AG20443 (cell line): ENCODE measurements at regions not wholly inside any gene's neighbourhood (a gene's known extent, or its start where the extent isn't known, plus 50 kb on each side); places are given as distances from the start of the nearest gene placed in this dataset.
"Not testable (repeated sequence)": the region's sequence is repeated elsewhere in the genome, so short reads cannot be mapped to it uniquely, and the experiment has no call there.

Experiments used
- DNase-seq: peaks from one replicate; pipeline ENCODE4 v3.0.0; 2012; ENCODE audit warnings: low spot score, mixed read lengths

DNA sequence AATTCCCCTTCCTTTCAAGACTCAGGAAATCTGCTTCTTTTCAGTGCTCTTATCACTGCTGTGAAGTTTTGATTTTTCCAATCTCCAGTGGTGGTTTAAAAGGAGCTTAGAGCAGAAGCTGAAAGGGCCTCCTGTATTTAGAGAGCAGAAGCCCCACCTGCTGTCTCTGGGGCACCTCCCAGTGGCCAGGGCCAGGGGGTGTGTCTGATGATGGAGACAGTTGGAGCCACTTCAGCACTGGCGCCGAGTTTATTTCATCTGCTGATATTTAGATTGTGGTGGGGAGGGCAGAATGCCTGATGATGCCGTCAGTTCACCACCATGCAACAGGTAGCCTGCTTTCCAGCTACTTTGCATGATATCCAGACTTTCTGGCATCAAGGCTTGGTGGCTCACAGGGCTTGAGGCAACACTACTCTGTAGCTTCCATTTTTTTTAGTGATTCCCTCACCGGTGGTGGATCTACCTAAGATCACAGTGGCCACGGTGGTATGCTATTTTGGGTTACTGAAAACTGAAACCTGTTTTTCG is 371.9 kb downstream of the KCNRG start:
- DNase-seq: peak; percentile 60

DNA sequence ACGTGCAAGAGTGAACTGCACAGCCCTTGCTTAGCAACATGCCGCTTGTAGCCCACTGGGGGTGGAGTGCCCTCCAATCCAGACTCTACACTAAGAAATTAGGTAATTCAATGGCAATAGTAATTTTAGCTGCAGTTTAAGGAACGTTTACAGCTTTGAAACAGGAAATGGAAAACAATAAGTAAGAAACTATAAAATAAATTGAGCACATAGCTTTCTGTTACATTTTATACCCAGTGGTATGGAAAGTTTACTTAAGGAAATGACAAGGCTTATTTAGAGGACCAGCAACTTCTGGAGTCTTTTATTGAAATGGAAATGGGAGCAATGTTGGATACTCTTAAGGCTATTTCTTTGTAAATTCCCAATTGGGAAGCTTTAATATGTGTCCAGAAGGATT is 373.2 kb downstream of the KCNRG start:
- no peak for DNase-seq

DNA sequence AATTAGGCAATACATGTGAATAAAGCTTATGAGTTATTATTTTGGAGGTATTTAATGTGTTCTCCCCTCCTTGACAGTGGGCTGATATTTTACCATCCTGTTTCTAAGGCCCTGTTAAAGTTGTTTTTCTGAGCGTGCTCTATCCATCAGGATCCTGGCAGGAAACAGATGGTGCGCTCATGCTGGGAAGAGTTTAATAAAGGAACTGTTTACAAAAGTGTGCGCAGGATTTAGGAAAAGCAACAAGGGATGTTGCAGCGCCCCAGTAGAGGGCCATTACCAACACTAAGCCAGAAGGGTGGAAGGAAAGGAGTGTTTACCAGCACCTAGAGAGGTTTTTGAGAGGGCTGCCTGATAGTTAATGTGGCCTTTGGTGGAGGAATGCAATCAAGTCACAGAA is 374.5 kb downstream of the KCNRG start:
- DNase-seq: no peak

DNA sequence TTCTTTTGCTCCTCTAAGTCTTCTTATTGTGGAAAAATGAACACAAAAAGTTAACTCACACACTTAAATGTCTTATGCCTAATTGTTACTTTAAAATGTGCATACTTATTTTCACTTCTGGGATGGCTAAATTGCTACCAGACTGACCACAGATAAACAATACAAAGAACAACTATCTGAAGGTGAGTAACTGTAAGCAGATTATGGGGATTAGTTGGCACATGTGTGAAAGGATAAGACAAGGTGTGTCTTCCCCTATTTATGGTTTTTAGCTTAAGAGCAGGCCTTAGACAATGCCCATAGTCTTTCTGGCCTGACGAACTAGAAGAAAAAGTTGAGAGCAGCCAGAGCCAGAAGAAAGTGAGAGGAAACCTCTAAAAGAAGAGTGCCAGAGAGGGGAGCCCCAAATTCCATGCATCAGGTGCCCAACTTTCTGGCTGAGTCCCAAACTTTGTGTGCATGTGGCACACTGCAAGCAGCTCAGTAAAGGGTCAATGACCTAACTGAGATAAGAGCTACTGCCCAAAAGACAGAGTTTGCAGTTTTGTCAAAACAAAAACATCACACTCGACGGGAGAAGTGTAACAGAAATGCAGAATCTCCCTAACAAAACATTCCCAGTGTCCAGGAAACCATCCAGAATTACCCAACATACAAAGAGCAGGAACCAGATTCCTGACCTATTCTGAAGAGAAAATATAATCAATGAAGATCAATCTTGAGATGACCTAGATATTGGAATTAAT is 375.4 kb downstream of the KCNRG start:
- DNase-seq: no peak

DNA sequence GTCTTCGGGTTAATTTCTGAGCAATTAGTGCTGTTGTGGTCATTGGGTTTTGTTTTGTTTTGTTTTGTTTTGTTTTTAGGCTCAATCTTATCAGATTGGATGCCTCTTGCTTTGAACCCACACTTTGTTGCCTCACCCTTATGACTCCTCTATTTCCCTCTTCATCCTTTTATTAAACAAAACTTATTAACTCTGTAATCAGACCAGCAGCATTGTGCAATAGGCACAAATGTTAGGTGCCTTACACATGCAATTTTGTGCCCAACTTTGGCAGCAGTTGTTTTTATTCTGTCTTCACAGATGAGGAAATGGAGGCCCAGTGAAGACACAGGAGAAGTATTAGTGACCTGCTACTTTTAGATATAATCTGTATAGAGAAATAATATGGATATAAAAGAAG is 377.7 kb downstream of the KCNRG start:
- no peak for DNase-seq

DNA sequence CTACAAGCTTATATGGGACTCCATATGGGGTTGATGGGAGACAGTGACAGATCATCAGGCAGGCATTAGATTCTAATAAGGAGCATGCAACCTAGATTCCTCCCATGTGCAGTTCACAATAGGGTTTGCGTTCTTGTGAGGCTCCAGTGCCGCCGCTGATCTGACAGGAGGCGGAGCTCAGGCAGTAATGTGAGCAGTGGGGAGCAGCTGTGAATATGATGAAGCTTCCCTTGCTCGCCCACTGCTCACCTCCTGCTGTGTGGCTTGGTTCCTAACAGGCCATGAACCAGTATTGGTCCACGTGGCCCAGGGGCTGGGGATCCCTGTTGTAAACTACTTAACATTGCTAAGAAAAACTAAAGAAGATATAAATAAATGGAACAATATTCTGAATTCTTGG is 378.4 kb downstream of the KCNRG start:
- no peak for DNase-seq

DNA sequence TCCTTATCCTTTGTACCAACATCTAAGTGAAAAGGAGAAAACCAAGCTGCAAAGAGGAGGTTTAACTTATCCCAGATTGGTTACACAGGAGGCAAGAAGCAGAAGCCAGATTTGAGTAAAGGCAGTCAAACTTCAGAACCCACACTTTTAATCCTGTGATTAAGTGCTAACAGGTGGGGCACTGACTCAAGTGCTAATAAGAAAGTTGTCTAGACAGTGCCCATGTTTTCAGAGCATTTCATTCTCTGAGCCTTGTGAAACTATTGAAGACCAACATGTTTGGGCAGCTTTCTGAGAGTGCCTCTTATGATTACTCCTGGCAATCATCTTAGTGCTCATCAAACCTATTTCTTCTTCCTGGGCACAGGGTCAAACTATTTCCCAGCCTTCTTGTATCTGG is 380.8 kb downstream of the KCNRG start:
- no peak for DNase-seq

DNA sequence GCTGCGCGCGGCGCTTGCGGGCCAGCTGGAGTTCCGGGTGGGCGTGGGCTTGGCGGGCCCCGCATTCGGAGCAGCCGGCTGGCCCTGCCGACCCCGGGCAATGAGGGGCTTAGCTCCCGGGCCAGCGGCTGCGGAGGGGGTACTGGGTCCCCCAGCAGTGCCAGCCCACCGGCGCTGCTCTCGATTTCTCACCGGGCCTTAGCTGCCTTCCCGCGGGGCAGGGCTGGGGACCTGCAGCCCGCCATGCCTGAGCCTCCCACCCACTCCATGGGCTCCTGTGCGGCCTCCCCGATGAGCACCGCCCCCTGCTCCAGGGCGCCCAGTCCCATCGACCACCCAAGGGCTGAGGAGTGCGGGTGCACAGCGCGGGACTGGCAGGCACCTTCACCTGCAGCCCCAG is 381.4 kb downstream of the KCNRG start:
- DNase-seq: not testable (repeated sequence)

DNA sequence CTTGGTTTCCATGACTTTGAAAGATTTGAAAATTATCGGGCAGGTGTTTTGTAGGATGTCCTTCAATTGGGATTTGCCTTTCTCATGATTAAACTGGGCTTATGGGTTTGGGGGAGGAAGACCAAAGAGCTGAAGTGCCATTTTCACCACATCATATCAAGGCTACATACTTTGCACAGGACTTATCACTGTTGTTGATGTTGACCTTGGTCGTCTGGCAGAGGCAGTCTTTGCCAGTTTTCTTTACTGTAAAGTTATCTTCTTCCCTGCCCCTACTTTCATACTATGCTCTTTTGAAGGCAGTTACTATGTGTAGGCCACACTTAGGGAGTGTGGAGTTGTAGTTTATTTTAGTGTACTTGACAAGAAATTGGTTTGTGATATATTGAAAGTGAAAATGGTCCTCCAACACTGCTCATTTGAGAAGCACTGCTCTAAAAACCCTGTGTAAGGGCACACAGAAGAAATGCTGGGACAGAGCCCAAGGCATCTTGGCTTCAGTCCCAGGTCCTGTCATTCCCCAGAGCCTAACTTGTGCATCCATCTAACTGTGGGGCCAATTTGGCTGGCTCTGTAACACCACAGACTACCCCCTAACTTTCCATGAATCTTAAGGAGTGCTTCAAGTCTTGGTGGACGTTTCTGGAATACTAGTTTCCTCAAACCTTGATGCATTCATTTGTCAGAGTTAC is 384.9 kb downstream of the KCNRG start:
- DNase-seq: no peak

DNA sequence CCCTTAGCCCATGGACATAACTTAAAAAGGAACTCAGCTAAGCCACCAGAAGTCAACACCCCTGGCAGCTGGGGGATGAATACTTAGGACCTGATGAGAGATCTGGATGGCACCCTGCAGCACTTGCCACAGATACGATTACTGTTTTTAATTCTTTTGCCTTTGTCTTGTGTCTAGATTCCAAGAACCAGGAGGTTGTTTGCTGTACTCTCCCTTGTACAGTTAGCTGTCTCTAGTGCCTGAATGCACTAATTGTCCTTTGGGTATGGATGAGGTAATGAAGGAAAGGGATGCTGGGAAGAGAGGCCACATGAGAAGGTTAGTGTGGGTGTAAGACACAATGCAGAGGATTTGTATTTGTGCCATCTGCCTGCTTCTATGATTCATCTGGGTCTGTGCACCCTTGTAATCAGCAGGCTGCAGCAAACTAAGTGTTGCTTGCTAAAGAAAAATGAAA is 385.8 kb downstream of the KCNRG start:
- DNase-seq: peak; percentile 73

DNA sequence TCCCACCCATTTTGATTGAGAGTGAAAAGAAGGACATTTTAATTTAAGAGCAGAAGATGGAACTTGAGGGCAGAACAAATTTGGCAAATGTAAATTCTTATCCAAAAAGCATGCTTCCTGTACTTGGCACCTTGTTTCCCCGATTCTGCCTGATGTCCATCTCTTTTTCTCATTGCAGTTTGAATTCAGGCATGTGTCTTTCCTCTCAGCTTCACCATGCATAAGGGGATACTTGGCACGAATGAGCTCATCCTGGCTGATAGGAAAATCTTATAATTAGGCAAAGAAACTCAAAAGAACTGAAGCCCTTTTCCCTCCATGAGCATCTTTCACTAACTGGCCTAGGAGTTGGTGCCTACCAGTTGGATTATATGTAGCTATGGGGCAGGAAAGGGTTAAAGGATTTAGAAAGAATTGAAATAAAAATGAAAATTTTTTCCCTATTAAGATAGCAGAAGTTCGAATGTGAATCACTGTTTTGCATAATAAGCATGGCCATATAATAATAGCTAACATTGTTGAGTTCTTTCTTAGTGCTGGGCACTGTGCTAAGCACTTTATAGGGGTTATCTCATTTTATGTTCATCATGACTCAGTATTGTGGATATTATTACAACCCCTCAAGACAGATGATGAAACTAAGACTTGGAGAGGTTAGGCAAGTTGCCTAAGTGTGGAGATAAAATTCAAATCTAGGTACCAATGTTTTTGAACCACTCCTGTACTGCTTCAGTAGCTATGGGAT is 386.6 kb downstream of the KCNRG start:
- DNase-seq: no peak

DNA sequence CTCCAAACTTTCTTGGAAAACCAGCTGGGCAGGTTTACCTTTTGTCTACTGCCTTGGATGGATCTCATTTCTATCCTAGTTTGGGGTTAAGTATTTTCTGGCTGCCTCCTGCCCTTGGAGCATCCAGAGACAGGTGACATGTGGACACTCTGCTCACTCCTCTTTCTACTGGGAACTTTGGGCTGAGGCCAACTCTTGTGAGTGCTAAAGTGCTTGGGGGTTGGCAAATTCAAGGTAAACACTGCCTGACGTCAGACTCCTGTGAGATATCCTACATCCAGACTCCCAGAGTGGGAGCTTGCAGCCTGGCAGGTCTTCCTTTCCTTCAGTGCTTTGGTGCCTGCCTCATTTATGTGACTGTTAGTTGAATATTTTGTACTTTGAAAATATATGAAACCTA is 388.1 kb downstream of the KCNRG start:
- DNase-seq: no peak

DNA sequence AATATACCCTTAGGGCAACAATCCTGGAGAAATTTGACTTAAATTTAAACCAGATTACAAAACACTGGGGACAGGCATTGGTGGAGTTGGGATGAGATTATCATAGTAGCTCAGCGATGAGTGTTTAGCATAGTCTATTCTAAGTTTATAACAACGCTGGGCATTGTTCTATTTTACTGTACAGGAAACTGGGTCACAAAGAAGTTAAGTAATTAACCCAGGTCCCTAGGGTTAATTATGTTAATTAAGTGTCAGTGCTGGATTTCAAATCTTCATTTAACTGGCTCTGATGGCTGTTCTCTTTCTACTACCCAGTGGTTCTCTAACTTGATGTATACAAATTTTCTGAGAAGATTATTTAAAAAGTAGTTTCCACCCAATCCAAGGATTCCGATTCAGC is 388.9 kb downstream of the KCNRG start:
- no peak for DNase-seq

DNA sequence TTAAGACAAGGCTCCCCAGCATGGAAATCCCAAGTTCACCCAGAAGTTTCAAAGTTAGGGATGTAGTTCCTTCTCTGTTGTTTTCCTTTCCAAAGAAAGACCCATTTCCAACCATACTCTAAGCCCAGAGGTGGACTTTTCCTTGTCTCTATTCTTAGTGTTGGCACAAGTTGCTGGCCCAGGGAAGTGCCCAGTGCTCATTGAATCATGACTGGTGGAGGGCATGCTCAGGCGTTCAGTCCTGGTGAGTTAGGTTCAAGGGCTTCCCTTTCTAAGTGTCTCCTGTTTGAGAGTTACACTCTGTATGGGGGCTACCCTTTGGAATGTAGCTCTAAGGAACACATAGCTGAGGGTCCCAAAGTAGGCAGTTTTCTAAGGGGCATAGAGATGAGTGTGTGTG is 389.5 kb downstream of the KCNRG start:
- DNase-seq: no peak

DNA sequence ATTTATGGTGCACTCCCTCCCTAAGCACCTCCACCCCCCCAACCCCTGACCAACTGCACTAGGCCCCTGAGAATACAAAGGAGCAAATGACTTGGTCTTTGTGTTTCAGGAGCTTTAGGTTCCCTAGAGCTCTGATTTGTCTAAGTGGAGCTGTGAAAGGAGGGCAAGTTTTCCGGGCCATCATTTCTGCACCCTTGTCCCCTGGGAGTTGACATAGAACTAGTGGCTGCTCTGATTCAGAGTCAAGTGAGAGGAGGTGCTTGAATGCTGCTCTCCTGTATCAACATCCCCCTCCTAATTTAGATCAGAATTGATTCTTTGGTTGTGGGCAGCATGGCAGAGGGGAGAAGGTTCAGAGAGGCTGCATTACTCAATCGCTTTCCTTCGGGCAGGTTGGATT is 391.6 kb downstream of the KCNRG start:
- DNase-seq: no peak

DNA sequence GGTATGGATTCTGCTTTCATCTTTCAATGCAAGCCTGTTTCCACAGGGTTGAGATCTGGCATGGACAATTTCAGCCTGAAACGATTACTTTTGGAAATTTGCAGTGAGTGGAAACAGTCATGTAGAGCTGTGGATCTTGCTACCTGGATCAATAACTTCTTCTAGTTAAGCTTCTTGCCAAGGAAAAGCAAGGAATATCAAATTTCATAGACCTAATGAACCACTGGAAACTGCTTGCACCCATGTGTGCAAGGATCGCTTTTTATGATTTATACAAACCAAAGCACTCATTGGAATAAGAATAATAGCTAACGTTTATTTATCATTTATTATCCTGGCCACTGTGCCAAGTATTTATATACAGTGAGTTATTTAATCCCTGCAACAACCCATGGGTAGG is 392.8 kb downstream of the KCNRG start:
- no peak for DNase-seq

DNA sequence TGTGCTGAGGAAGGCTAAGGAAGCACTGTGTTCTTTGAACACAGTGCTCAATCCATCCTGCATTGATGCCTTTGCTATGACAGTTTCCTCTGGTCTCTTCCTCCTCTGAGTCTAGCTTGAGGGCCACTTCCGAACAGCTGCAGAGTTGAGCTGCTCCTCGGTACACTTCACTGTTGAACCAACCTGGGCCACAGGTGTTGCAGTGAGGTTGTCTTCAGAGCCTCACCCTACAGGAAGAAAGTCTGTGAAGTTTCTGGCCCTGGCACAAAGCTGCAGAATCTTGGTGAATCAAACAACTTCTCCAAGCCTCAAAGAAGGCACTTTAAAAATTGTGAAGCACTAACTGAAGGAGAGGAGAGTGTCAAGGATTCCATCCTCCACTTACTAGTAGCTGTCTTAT is 394.0 kb downstream of the KCNRG start:
- no peak for DNase-seq

DNA sequence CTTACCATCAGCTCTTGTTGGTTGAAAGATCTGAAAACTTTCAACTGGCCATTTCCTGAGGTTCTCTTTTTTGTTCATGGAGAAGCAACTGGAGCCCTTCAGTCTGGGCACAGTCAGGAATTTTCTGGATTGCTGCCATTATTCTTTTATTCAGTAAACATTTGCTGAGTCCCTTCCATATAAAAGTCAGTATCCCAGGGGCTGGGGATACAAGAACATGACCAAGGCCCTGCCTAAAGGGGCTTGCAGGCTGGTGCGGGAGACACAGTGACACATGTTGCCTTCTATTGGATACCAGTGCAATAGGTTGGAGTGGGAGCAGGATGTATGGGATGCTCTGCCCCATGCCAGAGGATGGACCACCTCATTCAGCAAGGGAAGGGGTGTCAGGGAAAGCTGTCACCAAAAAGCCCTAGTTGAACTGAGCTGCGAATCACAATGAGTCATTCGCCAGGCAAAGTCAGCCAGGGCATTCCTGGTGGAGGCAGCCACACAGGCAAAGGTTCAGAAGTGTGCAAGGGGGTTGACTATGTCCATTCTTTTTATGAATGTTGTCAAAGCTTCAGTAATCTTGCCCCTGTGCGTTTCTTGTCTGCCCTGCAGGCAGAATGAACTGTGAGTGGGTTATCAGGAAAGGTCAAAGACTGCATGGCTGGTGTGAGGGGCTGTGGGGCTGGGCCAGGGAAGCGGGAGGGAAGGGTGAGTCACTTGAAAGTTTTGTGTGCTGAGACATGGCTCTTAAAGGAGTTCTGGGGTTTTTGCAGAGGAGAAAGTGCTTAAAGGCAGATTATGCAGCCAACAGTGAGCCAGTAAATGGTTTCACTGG is 395.9 kb downstream of the KCNRG start:
- DNase-seq: peak; percentile 87

DNA sequence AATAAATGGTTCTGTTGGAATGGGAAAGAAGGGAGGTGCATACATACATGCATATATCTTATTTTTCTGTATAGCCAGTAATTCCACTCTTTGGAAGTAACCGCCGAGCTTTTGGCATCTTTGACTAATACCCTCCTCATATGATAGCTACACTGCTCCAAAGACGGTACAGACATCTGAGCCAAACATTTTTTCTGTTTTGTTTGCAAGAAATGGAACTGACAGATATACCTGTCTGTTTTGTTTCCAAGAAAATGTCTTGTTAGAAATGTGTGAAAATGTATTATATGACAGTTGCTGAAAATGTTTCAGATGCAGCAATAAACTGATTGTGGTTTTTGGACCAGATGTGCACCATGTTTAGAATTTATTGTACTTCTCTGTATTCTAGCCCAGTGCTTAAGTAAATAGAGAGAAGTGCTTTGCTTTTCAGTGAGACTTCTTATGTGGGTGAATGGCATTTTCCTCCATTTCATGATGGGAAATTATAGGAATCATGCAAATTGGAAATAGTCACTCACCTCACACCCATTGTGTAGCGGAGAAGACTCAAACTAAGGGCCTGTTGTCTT is 396.9 kb downstream of the KCNRG start:
- DNase-seq: no peak

DNA sequence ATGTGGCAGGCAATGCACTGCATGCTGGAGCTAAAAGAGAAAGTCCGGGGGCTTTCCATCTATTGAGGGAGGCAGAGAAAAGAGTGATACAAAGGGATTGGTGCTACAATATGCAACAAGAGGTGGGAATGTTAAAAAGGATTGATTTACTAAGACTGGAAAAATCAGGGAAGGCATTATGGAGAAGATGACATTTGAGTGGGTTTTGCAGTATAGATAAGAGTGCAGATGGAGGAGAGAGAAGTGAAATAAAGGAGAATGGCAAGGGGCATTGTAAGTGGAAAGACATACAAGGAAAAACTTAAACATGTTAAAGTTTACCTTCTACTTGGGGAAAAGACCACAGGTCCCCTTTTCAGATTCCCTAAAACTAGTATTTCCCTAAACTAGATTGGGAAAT is 399.4 kb downstream of the KCNRG start:
- no peak for DNase-seq

DNA sequence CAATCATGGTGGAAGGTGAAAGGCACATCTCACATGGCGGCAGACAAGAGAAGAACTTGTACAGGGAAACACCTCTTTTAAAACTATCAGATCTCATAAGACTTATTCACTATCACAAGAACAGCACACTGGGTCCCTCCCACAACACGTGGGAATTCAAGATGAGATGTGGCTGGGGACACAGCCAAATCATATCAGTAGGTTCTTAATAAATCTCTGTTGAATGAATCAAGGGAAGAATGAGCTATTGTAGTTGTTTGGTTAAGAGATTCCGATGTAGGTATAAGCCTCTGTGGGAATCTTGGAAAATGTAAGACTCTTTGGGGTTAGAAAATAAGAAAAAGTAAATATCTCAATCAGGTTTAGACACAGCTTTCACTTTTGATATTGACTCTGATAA is 400.2 kb downstream of the KCNRG start:
- DNase-seq: no peak

DNA sequence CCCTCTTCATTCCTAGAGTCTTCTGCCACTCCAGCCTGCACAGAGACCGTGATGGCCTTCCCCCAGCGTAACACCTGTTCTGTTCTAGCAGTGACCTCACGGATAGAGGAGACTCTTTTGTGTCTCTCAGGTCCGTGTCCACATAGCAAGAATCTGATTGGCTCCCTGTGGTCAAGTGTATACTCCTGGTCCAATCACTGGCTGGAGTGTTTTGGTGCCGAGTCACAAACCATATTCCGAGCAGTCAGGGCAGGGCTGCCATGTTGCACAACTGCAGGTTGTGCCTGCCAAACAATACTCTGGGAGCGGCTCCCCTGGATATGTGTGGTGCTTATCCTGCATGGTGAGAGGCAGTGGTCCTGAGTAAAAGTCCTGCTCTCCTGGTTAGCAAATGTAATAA is 402.4 kb downstream of the KCNRG start:
- no peak for DNase-seq
